ENCODE measurements at regions not wholly inside any gene's neighbourhood (a gene's known extent, or its start where the extent isn't known, plus 50 kb on each side); places are given as distances from the start of the nearest gene placed in this dataset.

- TF ChIP-seq CTCF (IDR thresholded peaks at IDR 0.05), result no peak
- TF ChIP-seq POLR2A (IDR thresholded peaks at IDR 0.05), result no peak
- WGBS, 4 donors, result 70 to 80% (median 78%) methylated on average over 1 of the region's 1 CpG
- Histone ChIP-seq H3K36me3 (replicated peaks in 1 of 2) (no peaks in the 10 kb centered on the region), H3K4me1 (replicated peaks in 1 of 2) (no peaks in the 10 kb centered on the region), H3K4me3 (no peak overlapping the region), H3K9me3 (replicated peaks in 1 of 3) (no peaks in the 10 kb centered on the region), H3K27me3 (no peaks in the 10 kb centered on the region), H3K27ac (no peak overlapping the region)
- no peak for DNase-seq
- intact Hi-C loops (cut with DNase I), result no loop called here
Observed at GRCh38 chrX:44072631-44073030, 99.4 kb upstream of the NDP start.

GRCh38 chrX:44071847-44072551 is 98.8 kb upstream of the NDP start:
- Histone ChIP-seq H3K27me3 (no peaks in the 10 kb centered on the region), H3K36me3 (replicated peaks in 1 of 2) (no peaks in the 10 kb centered on the region), H3K27ac (no peak overlapping the region), H3K9me3 (replicated peaks in 1 of 3) (no peaks in the 10 kb centered on the region), H3K4me3 (no peak overlapping the region), H3K4me1 (replicated peaks in 1 of 2) (no peaks in the 10 kb centered on the region)
- intact Hi-C loops (cut with DNase I), result no loop called here
- 60 to 81% (median 72%) methylated on average over 2 of the region's 2 CpGs for WGBS, 4 donors
- DNase-seq, result no peak
- TF ChIP-seq CTCF (IDR thresholded peaks at IDR 0.05), result no peak
- TF ChIP-seq POLR2A (IDR thresholded peaks at IDR 0.05), result no peak

- TF ChIP-seq CTCF (IDR thresholded peaks at IDR 0.05) (no peak), POLR2A (IDR thresholded peaks at IDR 0.05) (no peak)
- no peak overlapping the region for H3K4me3 ChIP-seq
- no peak for DNase-seq
- 43 to 60% (median 51%) methylated on average over 3 of the region's 3 CpGs for WGBS, 4 donors
- no peaks in the 10 kb centered on the region for H3K36me3 ChIP-seq (replicated peaks in 1 of 2)
- intact Hi-C loops (cut with DNase I), result no loop called here
- no peaks in the 10 kb centered on the region for H3K27me3 ChIP-seq
- H3K9me3 ChIP-seq (replicated peaks in 1 of 3), result no peaks in the 10 kb centered on the region
- H3K4me1 ChIP-seq (replicated peaks in 1 of 2), result no peaks in the 10 kb centered on the region
- no peak overlapping the region for H3K27ac ChIP-seq
Observed at GRCh38 chrX:44071070-44071645, 98.0 kb upstream of the NDP start.

- WGBS, 4 donors, result 82 to 94% (median 88%) methylated on average over 2 of the region's 2 CpGs
- DNase-seq, result no peak
- H3K4me3 ChIP-seq, result no peak overlapping the region
- TF ChIP-seq POLR2A (IDR thresholded peaks at IDR 0.05) (no peak), CTCF (IDR thresholded peaks at IDR 0.05) (no peak)
- H3K4me1 ChIP-seq (replicated peaks in 1 of 2), result no peaks in the 10 kb centered on the region
- intact Hi-C loops (cut with DNase I), result no loop called here
- no peak overlapping the region for H3K27ac ChIP-seq
- no peaks in the 10 kb centered on the region for H3K36me3 ChIP-seq (replicated peaks in 1 of 2)
- no peaks in the 10 kb centered on the region for H3K27me3 ChIP-seq
- H3K9me3 ChIP-seq (replicated peaks in 1 of 3), result no peaks in the 10 kb centered on the region
Observed at GRCh38 chrX:44068043-44068442, 94.9 kb upstream of the NDP start.
